Osteoblast (primary cell): ENCODE measurements at regions not wholly inside any gene's neighbourhood (a gene's known extent, or its start where the extent isn't known, plus 50 kb on each side); places are given as distances from the start of the nearest gene placed in this dataset.
A peak's percentile ranks its signal among the peaks of the same experiment; 100 is the strongest.

Experiments used
- DNase-seq: peaks from one replicate; pipeline ENCODE4 v3.0.0; 2011; ENCODE audit warnings: low spot score, mixed read lengths; ENCODE audit not compliant: insufficient read length; ENCODE audit errors: missing footprints
- H2AFZ ChIP-seq: 2 replicates; pipeline ENCODE4 v1.6.0; 2011; ENCODE audit warnings: mild to moderate bottlenecking, low read length
- H3K27ac ChIP-seq: 2 replicates; pipeline ENCODE4 v1.5.1; 2011; ENCODE audit warnings: mild to moderate bottlenecking, low read depth, low read length, moderate library complexity
- H3K27me3 ChIP-seq: 2 replicates; pipeline ENCODE4 v1.6.0; 2012; ENCODE audit warnings: mild to moderate bottlenecking, control low read depth, inconsistent platforms, low read length, moderate library complexity; ENCODE audit not compliant: insufficient read depth
- H3K36me3 ChIP-seq: 2 replicates; pipeline ENCODE4 v1.5.1; 2011; ENCODE audit warnings: mild to moderate bottlenecking, low read length, control low read depth, moderate library complexity; ENCODE audit not compliant: insufficient read depth
- H3K4me1 ChIP-seq: 2 replicates; pipeline ENCODE4 v1.5.1; 2011; ENCODE audit warnings: mild to moderate bottlenecking, low read length, control low read depth, moderate library complexity; ENCODE audit not compliant: insufficient read depth
- H3K4me2 ChIP-seq: 2 replicates; pipeline ENCODE4 v1.6.0; 2011; ENCODE audit warnings: mild to moderate bottlenecking, low read length; ENCODE audit not compliant: insufficient read depth
- H3K4me3 ChIP-seq: fragments of 200-600 bp; sonication (generic); 3 replicates; pipeline ENCODE4 v1.5.1; 2012; ENCODE audit warnings: mild to moderate bottlenecking, low read length, inconsistent platforms; ENCODE audit not compliant: insufficient read depth
- H3K79me2 ChIP-seq: 2 replicates; pipeline ENCODE4 v1.6.0; 2012; ENCODE audit warnings: mild to moderate bottlenecking, low read length, control low read depth, inconsistent platforms; ENCODE audit not compliant: insufficient read depth
- H3K9me3 ChIP-seq: 2 replicates; pipeline ENCODE4 v1.5.1; 2011; ENCODE audit warnings: low read depth, low read length, control low read depth
- H4K20me1 ChIP-seq: 2 replicates; pipeline ENCODE4 v1.6.0; 2012; ENCODE audit warnings: mild to moderate bottlenecking, low read length, control low read depth; ENCODE audit not compliant: insufficient read depth
- TF ChIP-seq, protein P1 (sequence below): IDR thresholded peaks from 2 replicates; pipeline ENCODE4 v1.5.1; 2011; ENCODE audit warnings: mild to moderate bottlenecking, low read depth, low read length, moderate library complexity; ENCODE audit errors: extremely low read depth

DNA sequence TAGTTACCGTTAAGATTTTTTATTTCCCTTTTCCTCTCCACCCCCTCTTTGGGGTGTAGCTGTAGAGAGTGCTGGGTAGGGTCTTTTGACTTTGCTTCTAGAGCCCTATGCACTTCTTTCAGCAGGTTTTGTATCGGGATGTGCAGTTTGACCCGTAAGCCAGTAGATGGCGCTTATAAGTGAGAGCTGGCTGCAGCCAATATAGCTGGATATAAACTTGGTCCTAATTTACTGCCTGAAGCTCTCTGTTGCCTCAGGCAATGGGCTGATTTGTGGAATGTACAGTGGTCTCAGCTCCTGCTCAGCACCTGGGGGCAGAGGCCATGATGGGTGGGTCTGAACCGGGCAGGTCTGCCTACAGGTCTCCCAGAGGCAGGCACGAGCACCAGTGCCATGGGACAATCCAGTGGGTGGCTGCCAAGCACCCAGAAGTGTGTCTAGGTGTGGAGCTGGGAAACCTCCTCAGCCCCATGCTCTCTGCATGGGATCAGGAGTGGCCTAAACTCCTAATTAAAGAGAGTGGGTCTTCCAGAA lies 146.5 kb downstream of the SPANXN1 start:
- Histone ChIP-seq H3K9me3 (peaks cover 4% of the 10 kb centered on the region), H3K4me3 (no peak overlapping the region), H3K4me1 (no peaks in the 10 kb centered on the region), H3K4me2 (no peak overlapping the region), H2AFZ (no peak overlapping the region), H3K79me2 (no peaks in the 10 kb centered on the region), H4K20me1 (no peaks in the 10 kb centered on the region), H3K36me3 (no peaks in the 10 kb centered on the region), H3K27me3 (no peaks in the 10 kb centered on the region), H3K27ac (no peak overlapping the region)
- no peak for DNase-seq
- TF ChIP-seq, protein P1, sequence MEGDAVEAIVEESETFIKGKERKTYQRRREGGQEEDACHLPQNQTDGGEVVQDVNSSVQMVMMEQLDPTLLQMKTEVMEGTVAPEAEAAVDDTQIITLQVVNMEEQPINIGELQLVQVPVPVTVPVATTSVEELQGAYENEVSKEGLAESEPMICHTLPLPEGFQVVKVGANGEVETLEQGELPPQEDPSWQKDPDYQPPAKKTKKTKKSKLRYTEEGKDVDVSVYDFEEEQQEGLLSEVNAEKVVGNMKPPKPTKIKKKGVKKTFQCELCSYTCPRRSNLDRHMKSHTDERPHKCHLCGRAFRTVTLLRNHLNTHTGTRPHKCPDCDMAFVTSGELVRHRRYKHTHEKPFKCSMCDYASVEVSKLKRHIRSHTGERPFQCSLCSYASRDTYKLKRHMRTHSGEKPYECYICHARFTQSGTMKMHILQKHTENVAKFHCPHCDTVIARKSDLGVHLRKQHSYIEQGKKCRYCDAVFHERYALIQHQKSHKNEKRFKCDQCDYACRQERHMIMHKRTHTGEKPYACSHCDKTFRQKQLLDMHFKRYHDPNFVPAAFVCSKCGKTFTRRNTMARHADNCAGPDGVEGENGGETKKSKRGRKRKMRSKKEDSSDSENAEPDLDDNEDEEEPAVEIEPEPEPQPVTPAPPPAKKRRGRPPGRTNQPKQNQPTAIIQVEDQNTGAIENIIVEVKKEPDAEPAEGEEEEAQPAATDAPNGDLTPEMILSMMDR, result no peak

DNA sequence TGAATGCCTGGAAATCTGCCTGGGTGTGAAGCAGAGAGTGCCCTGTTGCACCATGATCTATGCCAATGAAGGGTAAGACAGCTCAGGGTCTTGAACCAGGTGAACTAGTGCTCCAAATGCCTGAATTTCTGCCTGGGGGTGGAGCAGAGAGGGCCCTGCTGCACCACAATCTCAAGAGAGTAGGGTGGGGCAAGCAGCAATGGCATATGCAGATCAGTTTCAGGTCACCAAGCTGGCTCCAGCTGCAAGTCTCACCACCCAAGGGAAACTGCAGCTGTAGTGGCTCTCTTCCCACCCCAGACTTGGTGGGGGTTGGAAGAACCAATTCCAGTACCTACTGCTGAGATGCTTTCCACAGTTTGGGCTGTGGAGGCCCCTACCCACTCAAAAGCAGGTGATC lies 147.0 kb downstream of the SPANXN1 start:
- H3K4me1 ChIP-seq, result no peaks in the 10 kb centered on the region
- no peak overlapping the region for H3K4me3 ChIP-seq
- H4K20me1 ChIP-seq, result no peaks in the 10 kb centered on the region
- TF ChIP-seq, protein P1, result no peak
- no peak overlapping the region for H3K4me2 ChIP-seq
- DNase-seq, result no peak
- H3K27ac ChIP-seq, result no peak overlapping the region
- H3K9me3 ChIP-seq, result peaks cover 4% of the 10 kb centered on the region
- H3K27me3 ChIP-seq, result no peaks in the 10 kb centered on the region
- H2AFZ ChIP-seq, result no peak overlapping the region
- no peaks in the 10 kb centered on the region for H3K36me3 ChIP-seq
- H3K79me2 ChIP-seq, result no peaks in the 10 kb centered on the region

DNA sequence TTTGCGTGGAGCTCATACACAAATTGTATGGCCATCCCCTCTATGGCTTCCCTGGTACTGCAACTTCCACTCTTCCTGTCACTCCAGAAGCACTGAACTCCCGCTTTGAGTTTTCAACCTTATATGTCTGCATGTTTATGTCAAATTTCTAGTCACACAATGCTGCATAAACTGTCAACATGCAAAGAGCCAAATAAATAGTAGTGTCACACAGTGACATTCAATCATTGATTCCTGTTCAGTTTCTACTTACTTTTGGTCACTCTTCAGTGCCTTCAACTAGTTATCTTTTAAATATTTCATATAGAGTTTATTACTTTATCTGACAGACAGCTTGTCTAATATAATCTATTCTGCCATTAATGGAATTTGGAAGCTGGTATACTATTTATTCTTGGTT lies 149.3 kb downstream of the SPANXN1 start:
- Histone ChIP-seq H3K79me2 (no peaks in the 10 kb centered on the region), H3K9me3 (peaks cover 4% of the 10 kb centered on the region), H4K20me1 (no peaks in the 10 kb centered on the region), H3K4me3 (no peak overlapping the region), H2AFZ (no peak overlapping the region), H3K4me1 (no peaks in the 10 kb centered on the region), H3K36me3 (no peaks in the 10 kb centered on the region), H3K27me3 (no peaks in the 10 kb centered on the region), H3K27ac (no peak overlapping the region), H3K4me2 (no peak overlapping the region)
- no peak for DNase-seq
- TF ChIP-seq, protein P1, result no peak

DNA sequence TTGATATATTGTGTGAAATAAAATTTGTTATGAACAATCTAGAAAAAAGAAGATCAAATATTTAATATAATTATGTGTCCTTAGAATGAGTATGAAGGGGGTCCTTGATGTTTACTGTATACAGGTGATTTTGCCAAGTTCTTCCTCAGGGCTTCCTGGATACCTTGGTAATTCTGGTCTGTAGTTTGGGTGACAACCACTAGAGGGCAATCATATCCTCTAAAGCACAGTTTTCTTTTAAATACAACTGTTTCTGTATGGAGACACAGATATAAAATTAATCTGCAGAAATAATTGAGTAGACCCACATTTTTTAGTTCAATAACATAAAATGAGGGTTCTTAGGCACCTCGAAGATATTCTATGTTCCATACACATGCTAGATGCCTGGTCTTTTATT lies 157.7 kb downstream of the SPANXN1 start:
- Histone ChIP-seq H3K36me3 (no peaks in the 10 kb centered on the region), H3K4me2 (no peak overlapping the region), H3K9me3 (no peaks in the 10 kb centered on the region), H3K79me2 (no peaks in the 10 kb centered on the region), H3K4me1 (no peaks in the 10 kb centered on the region), H3K27me3 (no peaks in the 10 kb centered on the region), H3K4me3 (no peak overlapping the region), H2AFZ (no peak overlapping the region), H4K20me1 (no peaks in the 10 kb centered on the region), H3K27ac (no peak overlapping the region)
- TF ChIP-seq, protein P1, result peak; percentile 53
- DNase-seq, result peak; percentile 27
